Esophagus muscularis mucosa (tissue), 4 donors: ENCODE measurements at regions not wholly inside any gene's neighbourhood (a gene's known extent, or its start where the extent isn't known, plus 50 kb on each side); places are given as distances from the start of the nearest gene placed in this dataset.

ENCODE experiments used
- CTCF ChIP-seq, 3 experiments: fragments of 200-600 bp in 2 of 3; fragments of 450-650 bp in 1 of 3; sonication (generic) in 2 of 3; IDR thresholded peaks; one replicate each; pipeline ENCODE4 v1.5.1; 2017 to 2019; ENCODE audit warnings: antibody characterized with exemption in 3 of 3, mild to moderate bottlenecking in 2 of 3, moderate library complexity in 1 of 3
- EP300 ChIP-seq: sonication (generic); formaldehyde crosslinking; IDR thresholded peaks from one replicate; pipeline ENCODE4 v1.6.1; 2017; ENCODE audit warnings: antibody characterized with exemption
- POLR2A ChIP-seq: fragments of 450-650 bp; IDR thresholded peaks from one replicate; pipeline ENCODE4 v1.6.1; 2017; ENCODE audit warnings: antibody characterized with exemption, moderate library complexity, mild to moderate bottlenecking, low read depth
- POLR2AphosphoS5 ChIP-seq, 2 donors: sonication (generic); formaldehyde crosslinking; IDR thresholded peaks; one replicate each; pipeline ENCODE4 v1.6.1; 2017; ENCODE audit warnings: antibody characterized with exemption in 2 of 2

DNA sequence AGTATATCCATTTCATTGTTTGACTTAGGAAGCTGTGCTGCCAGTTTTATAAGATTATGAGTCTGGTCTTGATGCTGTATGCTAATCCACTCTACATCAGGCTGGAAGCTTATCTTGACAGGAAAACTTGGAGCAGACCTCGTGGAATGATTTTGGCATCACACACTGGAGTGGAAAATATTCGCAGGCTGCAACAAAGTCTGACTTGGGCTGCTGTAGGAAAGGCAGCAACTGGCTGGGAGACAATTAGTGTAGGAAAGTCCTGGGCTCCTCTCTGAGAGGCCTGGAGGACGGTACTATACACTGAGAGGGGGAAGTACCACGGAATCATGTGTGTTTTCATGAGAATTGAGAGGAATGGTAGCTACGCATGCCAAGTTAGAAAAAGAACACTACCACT lies 383.7 kb downstream of the ETNK1 start:
- no peak for TF ChIP-seq CTCF (IDR thresholded peaks at IDR 0.05)
- TF ChIP-seq EP300: no peak
- no peak for TF ChIP-seq POLR2A
- TF ChIP-seq POLR2AphosphoS5 (IDR thresholded peaks at IDR 0.05): no peak
